ENCODE measurements at regions not wholly inside any gene's neighbourhood (a gene's known extent, or its start where the extent isn't known, plus 50 kb on each side); places are given as distances from the start of the nearest gene placed in this dataset.

GRCh38 chr15:70152070-70152480 is 54.4 kb upstream of the TLE3 start:
- Histone ChIP-seq H3K56ac (ENCODE audit: extremely low read depth, insufficient read depth, low read length) (no peak overlapping the region), H3K23ac (ENCODE audit: low read depth, low read length) (no peak overlapping the region), H3K18ac (ENCODE audit: low read depth, low read length) (no peak overlapping the region), H3K9ac (ENCODE audit: low read depth, low read length) (no peak overlapping the region), H2AK5ac (ENCODE audit: low read depth, low read length) (no peak overlapping the region), H4K5ac (ENCODE audit: low read depth, low read length) (no peak overlapping the region), H2BK120ac (ENCODE audit: low read depth, low read length) (no peak overlapping the region), H3K27ac (ENCODE audit: insufficient read depth, low read length) (no peak overlapping the region), H4K8ac (ENCODE audit: low read depth in 2 of 2, low read length in 2 of 2) (no peak overlapping the region), H2BK20ac (ENCODE audit: low read depth, low read length) (no peak overlapping the region), H3K79me1 (ENCODE audit: low read depth in 1 of 2, low read length in 2 of 2) (no peaks in the 10 kb centered on the region), H3K4me2 (ENCODE audit: low read depth, low read length) (no peak overlapping the region), H3K4me3 (ENCODE audit: insufficient read depth, low read depth, low read length) (no peak overlapping the region), H3K9me1 (ENCODE audit: insufficient read depth, low read length) (no peaks in the 10 kb centered on the region; the same call in 1 of the 2 replicates), H2AFZ (replicated peaks; ENCODE audit: low read length, poor library complexity) (peak overlapping the region; percentile 0), H3K4me1 (ENCODE audit: control insufficient read depth, insufficient read depth, low read length) (peaks cover 13% of the 10 kb centered on the region), H4K20me1 (ENCODE audit: insufficient read depth, low read length) (no peaks in the 10 kb centered on the region), H3K14ac (replicated peaks; ENCODE audit: low read depth, low read length) (no peak overlapping the region), H3K4ac (ENCODE audit: low read depth, low read length) (no peak overlapping the region), H2AK9ac (replicated peaks; ENCODE audit: low read depth, low read length, poor library complexity) (no peak overlapping the region), H3K36me3 (ENCODE audit: control insufficient read depth, insufficient read depth, low read length) (no peaks in the 10 kb centered on the region), H4K91ac (ENCODE audit: insufficient read depth, low read depth, low read length) (no peak overlapping the region), H2BK15ac (ENCODE audit: low read depth, low read length) (no peak overlapping the region), H3K27me3 (ENCODE audit: control insufficient read depth, insufficient read depth, low read length) (peaks cover 26% of the 10 kb centered on the region), H3K9me3 (ENCODE audit: control insufficient read depth, insufficient read depth, low read length) (no peaks in the 10 kb centered on the region), H2BK5ac (ENCODE audit: low read depth, low read length, poor library complexity, severe bottlenecking) (no peak overlapping the region)
- POLR2A ChIA-PET (ENCODE audit: unreplicated experiment), result no interaction called here
- intact Hi-C loops (cut with micrococcal nuclease) (no loop called here), dilution Hi-C loops (cut with HindIII; ENCODE audit: low sequenced_read_pairs, unreplicated experiment) (no loop called here), in situ Hi-C loops (cut with MboI; ENCODE audit: low sequenced_read_pairs) (no loop called here)
- DNase-seq (peak; percentile 18), ATAC-seq (ENCODE audit: low read depth) (no peak)
- TF ChIP-seq CEBPB (IDR thresholded peaks at IDR 0.05; ENCODE audit: low read depth, low read length) (no peak), CHD1 (IDR thresholded peaks at IDR 0.05; ENCODE audit: low read depth, low read length) (no peak), FOS (IDR thresholded peaks at IDR 0.05; ENCODE audit: low read depth, low read length) (no peak), RFX5 (IDR thresholded peaks at IDR 0.05; ENCODE audit: low read depth, low read length) (no peak), RAD21 (IDR thresholded peaks at IDR 0.05; ENCODE audit: low read length) (no peak), POLR2A (IDR thresholded peaks at IDR 0.05; ENCODE audit: low read depth, low read length) (no peak), NFE2L2 (IDR thresholded peaks at IDR 0.05; ENCODE audit: low read depth, low read length) (no peak)
- no TSS peak for BruUV-seq (replicated peaks)
- CTCF ChIA-PET, result no interaction called here
- no CpG with 5 or more reads among the region's 3 CpGs for WGBS, 2 experiments (ENCODE audit: extremely low coverage in 2 of 2, insufficient read length in 1 of 2)
